ENCODE measurements at regions not wholly inside any gene's neighbourhood (a gene's known extent, or its start where the extent isn't known, plus 50 kb on each side); places are given as distances from the start of the nearest gene placed in this dataset.

DNA sequence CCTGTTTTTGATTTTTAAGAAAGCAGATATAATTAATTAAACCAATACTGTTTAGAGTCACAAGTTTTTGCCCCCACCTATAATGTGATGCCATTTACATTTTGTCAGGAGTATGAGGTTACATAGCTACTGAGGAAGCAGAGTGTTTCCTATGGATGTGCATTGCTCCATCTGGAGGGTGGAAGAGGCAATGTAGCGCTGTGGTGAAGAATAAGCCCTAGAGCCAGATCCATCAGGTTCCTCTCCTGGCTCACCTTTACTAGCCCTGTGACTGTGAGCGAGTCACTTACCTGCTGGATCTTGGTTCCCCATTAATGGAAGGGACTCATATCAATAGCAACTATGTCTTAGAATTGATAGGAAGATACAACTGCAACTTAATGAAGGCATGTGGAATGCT is 216.0 kb downstream of the GPAM start:
- Histone ChIP-seq H2BK15ac (ENCODE audit: low read length) (no peak overlapping the region), H2AFZ (ENCODE audit: low read length) (no peak overlapping the region), H3K18ac (ENCODE audit: extremely low read depth, low read length) (no peak overlapping the region), H3K27me3 (replicated peaks in 1 of 4; ENCODE audit: control insufficient read depth in 3 of 4, extremely low read depth in 1 of 4, insufficient read depth in 3 of 4, low read length in 3 of 4) (no peaks in the 10 kb centered on the region), H2BK5ac (ENCODE audit: low read depth, low read length) (no peak overlapping the region), H3K23me2 (ENCODE audit: low read depth, low read length) (no peaks in the 10 kb centered on the region; the same call in 1 of the 2 replicates), H3K56ac (replicated peaks; ENCODE audit: insufficient read length, low read depth, low read length) (no peak overlapping the region), H3K79me1 (ENCODE audit: low read depth, low read length) (no peaks in the 10 kb centered on the region), H3K79me2 (ENCODE audit: control insufficient read depth in 1 of 2, insufficient read depth in 2 of 2, low read length in 2 of 2) (no peaks in the 10 kb centered on the region), H3K23ac (ENCODE audit: insufficient read length) (no peak overlapping the region), H3K9me3 (ENCODE audit: insufficient read depth in 2 of 2, low read depth in 1 of 2, low read length in 1 of 2) (no peaks in the 10 kb centered on the region; a peak in 1 of 4 replicates), H2BK20ac (ENCODE audit: low read length) (no peak overlapping the region), H3K36me3 (ENCODE audit: control insufficient read depth in 2 of 4, insufficient read depth in 4 of 4, low read length in 3 of 4) (no peaks in the 10 kb centered on the region), H3K27ac (ENCODE audit: low read depth, low read length) (no peak overlapping the region), H2BK12ac (ENCODE audit: low read depth, low read length) (no peak overlapping the region), H3K9ac (replicated peaks in 1 of 4; ENCODE audit: extremely low read depth in 1 of 4, low read depth in 3 of 4, low read length in 3 of 4) (no peak overlapping the region), H4K8ac (ENCODE audit: extremely low read depth, insufficient read depth, low read length) (no peak overlapping the region), H3K4me1 (replicated peaks in 1 of 4; ENCODE audit: control insufficient read depth in 3 of 4, insufficient read depth in 4 of 4, low read length in 3 of 4) (no peaks in the 10 kb centered on the region), H4K20me1 (replicated peaks in 1 of 2; ENCODE audit: control insufficient read depth in 1 of 2, insufficient read depth in 2 of 2, low read length in 2 of 2) (no peaks in the 10 kb centered on the region), H2BK120ac (replicated peaks; ENCODE audit: low read depth, low read length) (no peak overlapping the region), H3K4me3 (ENCODE audit: extremely low read depth in 1 of 4, insufficient read depth in 2 of 4, low read depth in 3 of 4, low read length in 4 of 4) (no peak overlapping the region), H3K4me2 (ENCODE audit: insufficient read depth in 1 of 2, low read depth in 2 of 2, low read length in 2 of 2) (no peak overlapping the region), H3K4ac (replicated peaks; ENCODE audit: insufficient read length, low read depth, low read length) (no peak overlapping the region), H4K91ac (replicated peaks; ENCODE audit: insufficient read length, low read length) (no peak overlapping the region), H2AK5ac (ENCODE audit: low read depth, low read length) (no peak overlapping the region), H4K5ac (ENCODE audit: insufficient read length, low read depth, low read length) (no peak overlapping the region), H3K14ac (ENCODE audit: insufficient read length) (no peak overlapping the region)
- ChIA-PET POLR2A (ENCODE audit: partially characterized antibody) (no interaction called here), CTCF (ENCODE audit: partially characterized antibody) (interaction anchor here (1.0 kb wide), 2 partner anchors 20 to 113 kb away, joined by 3 read pairs; no protein-coding TSS in a partner anchor)
- no peak for TF ChIP-seq SIX5 (IDR thresholded peaks at IDR 0.05; ENCODE audit: low read depth, low read length)
- TF ChIP-seq JUND (IDR thresholded peaks at IDR 0.05; ENCODE audit: low read length) = no peak
- peak in 1 of 2 experiments; percentile 10; a peak in 2 of 4 replicates for TF ChIP-seq RAD21 (IDR thresholded peaks at IDR 0.05 in 1 of 2, conservative IDR thresholded peaks at IDR 0.05 in 1 of 2; ENCODE audit: low read depth in 2 of 2, low read length in 2 of 2)
- 94% methylated on average over 2 of the region's 2 CpGs; no CpG with 5 or more reads in 1 of the 2 experiments for WGBS, 2 experiments (ENCODE audit: extremely low coverage in 1 of 2, insufficient coverage in 1 of 2, insufficient read length in 1 of 2, insufficient replicate concordance in 2 of 2, low coverage in 1 of 2, low lambda C conversion rate in 2 of 2, missing lambda C conversion rate in 1 of 2)
- DNase-seq (ENCODE audit: low read depth in 1 of 2, low spot score in 2 of 2) = no peak
- no peak for FAIRE-seq

All from H1 (cell line).